ENCODE measurements at regions not wholly inside any gene's neighbourhood (a gene's known extent, or its start where the extent isn't known, plus 50 kb on each side); places are given as distances from the start of the nearest gene placed in this dataset.

DNA sequence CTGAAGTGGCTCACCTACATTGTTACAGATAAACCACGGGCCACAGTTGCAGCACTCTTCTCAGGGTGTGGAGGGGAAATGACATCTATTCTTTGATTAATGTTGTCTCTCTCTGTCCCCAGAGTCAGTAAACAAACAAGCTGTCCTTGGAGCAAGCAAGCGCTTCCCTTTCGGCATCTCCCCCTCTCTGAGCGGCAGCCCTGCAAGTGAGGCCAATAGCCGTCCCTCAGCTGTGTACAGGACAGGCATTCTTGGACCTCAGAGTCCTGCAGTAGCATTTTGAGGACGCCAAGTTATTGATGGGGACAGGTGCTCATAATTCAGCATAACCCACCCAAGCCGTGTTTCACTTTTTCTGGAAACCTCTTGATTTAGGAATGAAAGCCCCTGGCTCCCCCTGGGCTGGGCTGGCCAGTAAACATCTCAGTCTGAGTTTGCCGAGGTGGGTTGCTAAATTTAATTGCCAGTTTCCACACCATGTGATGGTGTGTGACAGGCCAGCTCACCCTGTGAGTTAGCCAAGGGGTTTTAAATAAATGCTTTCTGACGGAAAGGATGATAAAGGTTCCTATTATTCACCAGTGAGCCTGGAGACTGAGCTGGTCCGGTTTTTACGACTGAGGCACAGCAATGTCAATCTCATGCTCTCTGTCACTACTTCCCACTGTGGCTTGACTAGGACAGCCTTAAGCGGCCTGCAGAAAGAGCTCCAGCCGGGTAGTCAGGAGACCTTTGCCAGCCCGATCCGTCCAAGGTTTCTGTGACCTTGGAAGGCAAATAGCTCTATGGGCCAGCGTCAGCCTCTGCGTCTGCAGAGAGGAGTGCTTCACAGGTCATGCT is 214.8 kb upstream of the RREB1 start:
- H3K27ac ChIP-seq: no peak overlapping the region
- no peak for TF ChIP-seq ZFX (IDR thresholded peaks at IDR 0.05; ENCODE audit: borderline replicate concordance)
- TF ChIP-seq, protein P1, sequence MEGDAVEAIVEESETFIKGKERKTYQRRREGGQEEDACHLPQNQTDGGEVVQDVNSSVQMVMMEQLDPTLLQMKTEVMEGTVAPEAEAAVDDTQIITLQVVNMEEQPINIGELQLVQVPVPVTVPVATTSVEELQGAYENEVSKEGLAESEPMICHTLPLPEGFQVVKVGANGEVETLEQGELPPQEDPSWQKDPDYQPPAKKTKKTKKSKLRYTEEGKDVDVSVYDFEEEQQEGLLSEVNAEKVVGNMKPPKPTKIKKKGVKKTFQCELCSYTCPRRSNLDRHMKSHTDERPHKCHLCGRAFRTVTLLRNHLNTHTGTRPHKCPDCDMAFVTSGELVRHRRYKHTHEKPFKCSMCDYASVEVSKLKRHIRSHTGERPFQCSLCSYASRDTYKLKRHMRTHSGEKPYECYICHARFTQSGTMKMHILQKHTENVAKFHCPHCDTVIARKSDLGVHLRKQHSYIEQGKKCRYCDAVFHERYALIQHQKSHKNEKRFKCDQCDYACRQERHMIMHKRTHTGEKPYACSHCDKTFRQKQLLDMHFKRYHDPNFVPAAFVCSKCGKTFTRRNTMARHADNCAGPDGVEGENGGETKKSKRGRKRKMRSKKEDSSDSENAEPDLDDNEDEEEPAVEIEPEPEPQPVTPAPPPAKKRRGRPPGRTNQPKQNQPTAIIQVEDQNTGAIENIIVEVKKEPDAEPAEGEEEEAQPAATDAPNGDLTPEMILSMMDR (IDR thresholded peaks at IDR 0.05): no peak

DNA sequence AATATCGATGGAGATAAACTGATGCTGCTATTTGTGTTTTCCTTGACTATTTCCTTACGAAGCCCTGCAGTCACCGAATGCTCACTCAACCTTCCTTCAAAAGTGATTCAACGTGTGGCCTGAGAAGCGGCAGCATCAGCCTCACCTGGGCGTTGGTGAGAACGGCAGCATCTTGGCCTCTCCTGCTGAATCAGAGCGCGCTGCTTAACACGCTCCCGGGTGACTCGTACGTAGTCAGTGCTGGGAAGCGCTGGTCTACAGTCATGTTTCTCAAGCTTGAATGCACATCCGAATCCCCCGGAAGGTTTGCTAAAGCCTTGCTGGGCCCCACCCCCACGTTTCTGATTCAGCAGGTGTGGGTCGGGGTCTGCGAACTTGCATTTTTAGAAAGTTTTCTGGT is 214.1 kb upstream of the RREB1 start:
- no peak overlapping the region for H3K27ac ChIP-seq

GRCh38 chr6:6895929-6896328 is 211.8 kb upstream of the RREB1 start:
- no peak overlapping the region for H3K27ac ChIP-seq
- no peak for TF ChIP-seq ZFX (IDR thresholded peaks at IDR 0.05; ENCODE audit: borderline replicate concordance)
- TF ChIP-seq, protein P1 (IDR thresholded peaks at IDR 0.05): no peak

More for the DNA sequence above, 214.1 kb upstream of the RREB1 start:
- TF ChIP-seq ZFX (IDR thresholded peaks at IDR 0.05; ENCODE audit: borderline replicate concordance): no peak
- TF ChIP-seq, protein P1 (IDR thresholded peaks at IDR 0.05): no peak

- no peak overlapping the region for H3K27ac ChIP-seq
- TF ChIP-seq ZFX (IDR thresholded peaks at IDR 0.05; ENCODE audit: borderline replicate concordance): no peak
- TF ChIP-seq, protein P1 (IDR thresholded peaks at IDR 0.05): no peak
Observed at GRCh38 chr6:6897140-6897539, 210.6 kb upstream of the RREB1 start.

- no peak overlapping the region for H3K27ac ChIP-seq
- TF ChIP-seq ZFX (IDR thresholded peaks at IDR 0.05; ENCODE audit: borderline replicate concordance): no peak
- TF ChIP-seq, protein P1 (IDR thresholded peaks at IDR 0.05): no peak
Observed at GRCh38 chr6:6900569-6901204, 207.1 kb upstream of the RREB1 start.

DNA sequence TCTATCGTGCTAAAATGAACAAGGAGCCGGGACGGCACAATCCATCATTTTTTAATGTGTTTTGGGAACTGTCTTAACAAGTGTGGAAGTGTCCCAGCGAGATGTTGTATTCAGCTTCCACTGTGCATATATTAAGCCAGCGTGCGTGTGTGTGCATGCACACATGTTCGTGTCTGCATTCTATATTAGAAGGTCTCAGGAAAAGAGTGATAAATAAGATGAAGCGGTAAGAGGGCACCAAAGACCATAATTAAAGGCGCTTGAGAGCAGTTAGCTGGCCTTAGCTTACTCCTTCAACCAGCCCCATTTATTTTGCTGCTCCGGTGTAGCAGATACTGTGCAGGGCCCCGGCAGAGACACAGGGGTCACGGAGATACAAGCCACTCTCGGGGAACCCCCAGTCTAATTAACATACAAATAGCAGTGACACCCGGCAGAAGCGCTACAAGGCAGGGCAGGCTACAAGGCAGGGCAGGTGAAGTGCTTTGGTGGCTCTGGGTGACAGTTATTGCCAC is 206.5 kb upstream of the RREB1 start:
- no peak for TF ChIP-seq ZFX (IDR thresholded peaks at IDR 0.05; ENCODE audit: borderline replicate concordance)
- TF ChIP-seq, protein P1 (IDR thresholded peaks at IDR 0.05): no peak
- H3K27ac ChIP-seq: no peak overlapping the region

GRCh38 chr6:6901945-6902344 is 205.8 kb upstream of the RREB1 start:
- no peak overlapping the region for H3K27ac ChIP-seq
- no peak for TF ChIP-seq ZFX (IDR thresholded peaks at IDR 0.05; ENCODE audit: borderline replicate concordance)
- TF ChIP-seq, protein P1 (IDR thresholded peaks at IDR 0.05): no peak

Measured in 22Rv1 (cell line).